Activated naive CD4-positive, alpha-beta T cell treated with anti-CD3 and anti-CD28 coated beads, Interleukin-2, amount 50 U/mL, for 72 hours (primary cell): ENCODE measurements at regions not wholly inside any gene's neighbourhood (a gene's known extent, or its start where the extent isn't known, plus 50 kb on each side); places are given as distances from the start of the nearest gene placed in this dataset.
"Not testable (repeated sequence)": the region's sequence is repeated elsewhere in the genome, so short reads cannot be mapped to it uniquely, and the experiment has no call there.

Experiments
- ATAC-seq, 2 donors: fragments of 150-1000 bp; cut with Tn5 transposase; 2 replicates each; pipeline ENCODE4 v1.10.0; 2021; ENCODE audit warnings: mild to moderate bottlenecking in 2 of 2, moderate library complexity in 2 of 2
- DNase-seq, 2 donors: peaks; one replicate each; pipeline ENCODE4 v3.0.0; 2021 to 2022; ENCODE audit warnings: low spot score in 2 of 2
- H3K27ac Mint-ChIP-seq, 2 donors: one replicate each; pipeline ENCODE4 v1.8.0; 2022; ENCODE audit warnings: mild to moderate bottlenecking in 2 of 2, mixed read lengths in 2 of 2
- H3K36me3 Mint-ChIP-seq, 2 donors: one replicate each; pipeline ENCODE4 v1.8.0; 2022; ENCODE audit warnings: mixed read lengths in 2 of 2
- H3K9me3 Mint-ChIP-seq, 2 donors: one replicate each; pipeline ENCODE4 v1.8.0; 2022; ENCODE audit warnings: mixed read lengths in 2 of 2

- peaks cover 11 to 20% of the 10 kb centered on the region in 2 donors for H3K36me3 Mint-ChIP-seq
- ATAC-seq (peak; percentile 82 to 93), DNase-seq (peak; percentile 93)
- no peaks in the 10 kb centered on the region for H3K9me3 Mint-ChIP-seq
- peak overlapping the region; percentile 93 to 96 for H3K27ac Mint-ChIP-seq
Measured at GRCh38 chr7:149624419-149625339, 127.1 kb upstream of the ZNF746 start.

GRCh38 chr7:149624006-149624405, 126.4 kb upstream of the ZNF746 start:
- Mint-ChIP-seq H3K36me3 (peaks cover 17 to 22% of the 10 kb centered on the region in 2 donors), H3K27ac (peak overlapping the region; percentile 96 to 98), H3K9me3 (no peaks in the 10 kb centered on the region)
- ATAC-seq: peak; percentile 4 to 23
- peak; percentile 39 to 60 for DNase-seq

DNA sequence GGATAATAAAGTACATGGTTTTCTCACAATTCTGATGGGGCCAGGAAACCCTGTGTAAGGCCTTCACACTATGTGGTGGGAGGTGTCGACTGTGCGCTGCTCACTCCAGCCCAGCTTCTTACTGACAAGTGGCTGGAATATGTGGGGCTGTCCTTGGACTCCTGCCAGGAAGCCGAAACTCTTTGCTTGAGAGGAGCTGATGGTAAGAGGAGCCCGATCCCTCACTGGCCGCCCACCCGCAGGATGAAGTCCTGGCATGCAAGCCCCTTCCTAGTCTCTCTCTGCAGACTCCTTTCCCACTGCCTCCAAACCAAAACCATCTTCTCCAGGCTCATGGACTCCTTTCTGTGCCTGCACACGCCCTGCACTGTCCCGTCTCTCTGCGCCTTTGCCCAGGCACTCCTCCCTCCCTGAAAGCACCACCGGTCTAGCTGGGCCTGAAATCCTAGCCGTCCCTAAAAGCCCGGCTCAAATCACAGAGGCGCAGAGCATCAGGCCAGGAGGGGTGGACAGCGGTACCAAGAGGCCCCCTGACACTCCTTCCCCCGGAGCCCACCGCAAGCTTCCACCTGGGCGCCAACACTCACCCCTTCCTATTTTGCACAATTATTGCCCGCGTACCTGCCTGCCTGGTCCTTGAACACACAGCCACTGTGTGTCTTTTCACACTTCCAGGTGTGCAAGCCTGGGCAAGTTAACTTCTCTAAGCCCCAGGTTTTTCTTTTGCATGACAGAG, 125.8 kb upstream of the ZNF746 start:
- DNase-seq, H3K9me3 Mint-ChIP-seq, ATAC-seq: not testable (repeated sequence)
- peaks cover 17 to 22% of the 10 kb centered on the region in 2 donors for H3K36me3 Mint-ChIP-seq
- peak overlapping the region; percentile 96 to 98 for H3K27ac Mint-ChIP-seq

- H3K27ac Mint-ChIP-seq: peak overlapping the region; percentile 19 to 92
Measured at GRCh38 chr7:149622444-149623210, 125.0 kb upstream of the ZNF746 start.

DNA sequence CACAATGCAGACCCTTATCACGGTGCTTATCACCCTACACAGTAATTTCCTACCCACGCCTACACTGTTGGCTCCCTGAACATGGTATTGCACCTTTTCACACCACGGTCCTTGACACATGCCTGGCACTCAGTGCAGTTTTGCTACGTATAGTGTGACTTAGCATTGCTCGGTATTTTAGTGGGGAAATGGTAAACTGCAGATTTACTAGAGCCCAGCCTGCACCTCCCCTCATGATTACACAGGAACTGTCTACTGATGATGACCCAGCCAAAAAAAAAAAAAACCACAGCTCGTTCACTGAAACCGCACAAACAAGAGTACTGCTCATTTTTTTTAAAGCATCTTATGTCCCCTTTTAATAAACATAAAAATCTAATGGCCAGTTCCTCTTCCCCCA, 124.2 kb upstream of the ZNF746 start:
- peak; percentile 25 to 54 for ATAC-seq
- H3K27ac Mint-ChIP-seq: peak overlapping the region; percentile 45 to 92
- peak in 1 of 2 donors; percentile 60 for DNase-seq
- peaks cover 17 to 32% of the 10 kb centered on the region in 2 donors for H3K36me3 Mint-ChIP-seq
- H3K9me3 Mint-ChIP-seq: no peaks in the 10 kb centered on the region

More at GRCh38 chr7:149622444-149623210, 125.0 kb upstream of the ZNF746 start:
- Mint-ChIP-seq H3K9me3 (no peaks in the 10 kb centered on the region), H3K36me3 (peaks cover 17 to 24% of the 10 kb centered on the region in 2 donors)
- no peak for ATAC-seq
- DNase-seq: no peak

DNA sequence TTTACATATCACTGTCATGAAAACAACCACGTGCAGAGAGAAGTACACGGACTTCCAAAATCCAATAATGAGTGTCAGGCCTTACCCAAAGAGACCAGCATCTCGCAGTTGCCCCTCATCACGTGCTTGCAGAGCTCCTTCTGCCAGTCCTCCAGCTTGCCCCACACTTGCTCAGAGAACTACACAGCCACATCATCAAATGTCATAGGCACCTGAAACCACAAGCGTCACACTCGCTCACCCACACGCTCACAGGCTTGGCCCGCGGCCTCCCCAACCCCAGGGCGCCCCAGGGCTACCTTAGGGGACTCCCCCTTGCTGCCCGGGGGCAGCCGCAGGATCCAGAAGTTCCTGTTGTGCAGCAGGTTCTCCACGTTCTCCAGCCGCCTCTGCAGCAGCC, 123.4 kb upstream of the ZNF746 start:
- peak; percentile 46 to 87 for DNase-seq
- H3K27ac Mint-ChIP-seq: peak overlapping the region; percentile 39 to 92
- peaks cover 17 to 36% of the 10 kb centered on the region in 2 donors for H3K36me3 Mint-ChIP-seq
- H3K9me3 Mint-ChIP-seq: no peaks in the 10 kb centered on the region
- ATAC-seq: peak; percentile 37 to 75

GRCh38 chr7:149616898-149617297, 119.3 kb upstream of the ZNF746 start:
- peak overlapping the region; percentile 8 to 73 for H3K27ac Mint-ChIP-seq
- H3K36me3 Mint-ChIP-seq: peaks cover 49 to 51% of the 10 kb centered on the region in 2 donors
- DNase-seq (no peak), ATAC-seq (no peak)
- no peaks in the 10 kb centered on the region for H3K9me3 Mint-ChIP-seq

DNA sequence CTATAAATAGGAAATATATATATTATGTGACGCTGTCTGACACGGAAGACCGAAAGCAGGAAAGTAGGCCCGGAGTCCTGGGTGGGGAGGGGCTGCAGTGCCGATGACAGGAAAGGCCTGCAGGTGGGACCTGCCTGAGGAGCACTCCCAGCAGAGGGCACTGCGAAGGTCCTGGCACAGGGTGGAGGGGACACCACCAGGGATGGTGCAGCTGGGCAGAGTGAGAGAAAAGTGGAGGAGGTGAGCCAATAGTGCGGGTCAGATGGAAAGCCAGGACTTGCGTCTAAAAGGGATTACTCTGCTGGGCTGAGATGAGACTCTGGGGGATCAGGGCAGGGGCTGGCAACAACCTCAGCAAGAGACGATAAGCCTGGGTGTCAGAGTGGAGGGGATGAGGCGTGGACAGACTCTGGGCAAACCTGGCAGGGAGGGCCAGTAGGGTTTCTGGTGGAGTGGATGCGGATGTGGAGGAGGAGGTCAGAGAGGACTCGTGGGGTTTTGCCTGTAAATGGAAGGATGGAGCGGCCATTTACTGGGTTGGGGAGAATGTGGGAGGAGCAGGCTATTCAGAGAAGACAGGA, 118.2 kb upstream of the ZNF746 start:
- no peak for DNase-seq
- no peak for ATAC-seq
- Mint-ChIP-seq H3K27ac (peak overlapping the region; percentile 65 to 73), H3K36me3 (peaks cover 45 to 50% of the 10 kb centered on the region in 2 donors), H3K9me3 (no peaks in the 10 kb centered on the region)

- H3K9me3 Mint-ChIP-seq: no peaks in the 10 kb centered on the region
- peak overlapping the region in 1 of 2 donors; percentile 26 for H3K27ac Mint-ChIP-seq
- no peak for ATAC-seq
Measured at GRCh38 chr7:149610441-149611011, 112.9 kb upstream of the ZNF746 start.

DNA sequence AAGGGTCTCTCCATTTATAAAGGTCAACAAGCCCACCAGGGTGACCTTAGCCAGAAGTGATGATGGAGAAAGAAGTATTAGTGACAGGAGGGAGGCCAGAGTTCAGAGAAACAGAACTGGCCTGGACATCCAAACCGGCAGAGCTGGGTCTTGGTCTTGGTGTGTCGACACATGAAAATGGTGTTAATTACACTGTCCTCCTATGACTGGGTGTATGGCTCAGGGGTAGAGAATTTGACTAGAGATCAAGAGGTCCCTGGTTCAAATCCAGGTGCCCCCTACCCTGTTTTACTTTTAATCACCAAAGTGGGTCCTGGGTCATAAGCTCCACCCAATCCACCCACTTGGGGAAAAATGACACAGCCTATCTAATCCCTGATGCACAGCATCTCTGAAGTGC, 110.6 kb upstream of the ZNF746 start:
- ATAC-seq: peak in 1 of 2 donors; percentile 34
- H3K27ac Mint-ChIP-seq: peak overlapping the region in 1 of 2 donors; percentile 47
- DNase-seq: no peak
- no peaks in the 10 kb centered on the region for H3K9me3 Mint-ChIP-seq
- peaks cover 14 to 38% of the 10 kb centered on the region in 2 donors for H3K36me3 Mint-ChIP-seq

More at GRCh38 chr7:149610441-149611011, 112.9 kb upstream of the ZNF746 start:
- DNase-seq: no peak
- peaks cover 27 to 58% of the 10 kb centered on the region in 2 donors for H3K36me3 Mint-ChIP-seq

DNA sequence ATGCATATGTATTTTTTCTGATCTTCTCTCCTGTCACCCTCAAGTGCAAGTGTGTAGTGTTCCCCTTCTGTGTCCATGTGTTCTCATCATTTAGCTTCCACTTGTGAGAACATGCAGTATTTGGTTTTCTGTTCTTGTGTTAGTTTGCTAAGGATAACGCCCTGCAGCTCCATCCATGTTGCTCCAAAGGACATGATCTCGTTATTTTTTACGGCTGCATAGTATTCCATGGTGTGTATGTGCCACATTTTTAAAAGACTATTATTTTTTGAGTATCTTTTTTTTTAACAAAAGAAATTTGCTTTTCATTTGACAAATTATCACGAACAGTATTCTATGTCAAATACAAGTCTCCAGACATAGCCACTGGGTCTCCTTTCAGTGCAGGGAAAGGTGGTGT, 110.1 kb upstream of the ZNF746 start:
- Mint-ChIP-seq H3K36me3 (peaks cover 9 to 33% of the 10 kb centered on the region in 2 donors), H3K27ac (peak overlapping the region in 1 of 2 donors; percentile 8), H3K9me3 (no peaks in the 10 kb centered on the region)
- DNase-seq (no peak), ATAC-seq (no peak)

GRCh38 chr7:149606826-149607225, 109.2 kb upstream of the ZNF746 start:
- peaks cover 11 to 32% of the 10 kb centered on the region in 2 donors for H3K36me3 Mint-ChIP-seq
- H3K27ac Mint-ChIP-seq: peak overlapping the region; percentile 8 to 69
- H3K9me3 Mint-ChIP-seq: no peaks in the 10 kb centered on the region

GRCh38 chr7:149605696-149606095, 108.1 kb upstream of the ZNF746 start:
- Mint-ChIP-seq H3K9me3 (no peaks in the 10 kb centered on the region), H3K27ac (peak overlapping the region; percentile 53 to 58), H3K36me3 (peaks cover 14 to 37% of the 10 kb centered on the region in 2 donors)
- ATAC-seq (no peak), DNase-seq (no peak)

More at GRCh38 chr7:149606826-149607225, 109.2 kb upstream of the ZNF746 start:
- no peak for ATAC-seq
- DNase-seq: no peak

DNA sequence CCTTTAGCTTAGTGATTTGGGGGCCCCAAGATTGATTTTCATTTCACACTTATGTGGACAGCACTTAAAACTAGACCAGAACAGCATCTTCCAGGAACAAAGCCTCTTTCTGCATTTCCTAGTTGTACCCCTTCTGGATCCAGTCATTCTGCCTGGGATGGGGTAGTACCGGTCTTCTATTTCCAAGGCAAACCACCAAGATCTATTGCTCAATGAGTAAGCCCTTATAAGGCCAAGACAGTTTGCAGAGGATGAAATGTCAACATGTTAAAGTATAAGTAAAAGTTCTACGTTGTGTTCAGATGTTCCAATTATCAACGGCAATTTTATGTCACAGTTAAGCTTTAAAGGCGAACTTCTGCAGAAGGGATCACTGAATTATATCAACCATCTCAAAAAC, 106.9 kb upstream of the ZNF746 start:
- Mint-ChIP-seq H3K9me3 (no peaks in the 10 kb centered on the region), H3K27ac (no peak overlapping the region), H3K36me3 (peaks cover 16 to 35% of the 10 kb centered on the region in 2 donors)
- DNase-seq (no peak), ATAC-seq (no peak)

DNA sequence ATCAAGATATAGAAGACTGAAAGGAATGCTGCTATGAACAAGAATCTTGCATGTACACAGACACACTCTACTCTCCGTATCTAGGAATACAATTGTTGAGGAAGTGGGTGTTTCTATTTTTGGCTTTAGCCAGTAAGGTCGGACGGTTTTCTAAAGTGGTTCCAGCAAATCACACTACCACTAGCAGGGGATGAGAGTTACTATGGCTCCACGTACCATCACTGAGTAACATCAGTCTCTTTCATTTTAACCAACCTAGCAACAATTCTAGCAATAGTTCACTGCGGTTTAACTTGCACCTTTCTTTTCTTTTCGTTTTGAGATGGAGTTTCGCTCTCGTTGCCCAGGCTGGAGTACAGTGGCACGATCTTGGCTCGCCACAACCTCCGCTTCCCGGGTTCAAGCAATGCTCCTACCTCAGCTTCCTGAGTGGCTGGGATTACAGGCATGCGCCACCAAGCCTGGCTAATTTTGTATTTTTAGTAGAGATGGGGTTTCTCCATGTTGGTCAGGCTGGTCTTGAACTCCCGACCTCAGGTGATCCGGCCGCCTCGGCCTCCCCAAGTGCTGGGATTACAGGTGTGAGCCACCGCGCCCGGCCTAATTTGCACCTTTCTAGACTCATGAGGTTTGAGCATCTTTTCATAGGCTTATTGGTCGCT, 103.2 kb upstream of the ZNF746 start:
- DNase-seq: peak; percentile 51 to 82
- ATAC-seq: peak; percentile 96 to 98
- H3K9me3 Mint-ChIP-seq: not testable (repeated sequence)
- Mint-ChIP-seq H3K36me3 (peaks cover 21 to 44% of the 10 kb centered on the region in 2 donors), H3K27ac (peak overlapping the region; percentile 97)
